GM19043 (cell line): ENCODE measurements at regions not wholly inside any gene's neighbourhood (a gene's known extent, or its start where the extent isn't known, plus 50 kb on each side); places are given as distances from the start of the nearest gene placed in this dataset.

Source experiments
- ATAC-seq: cut with Tn5 transposase; IDR thresholded peaks from one replicate; pipeline ENCODE4 v1.9.1; 2021; ENCODE audit warnings: low read depth; ENCODE audit not compliant: unreplicated experiment

DNA sequence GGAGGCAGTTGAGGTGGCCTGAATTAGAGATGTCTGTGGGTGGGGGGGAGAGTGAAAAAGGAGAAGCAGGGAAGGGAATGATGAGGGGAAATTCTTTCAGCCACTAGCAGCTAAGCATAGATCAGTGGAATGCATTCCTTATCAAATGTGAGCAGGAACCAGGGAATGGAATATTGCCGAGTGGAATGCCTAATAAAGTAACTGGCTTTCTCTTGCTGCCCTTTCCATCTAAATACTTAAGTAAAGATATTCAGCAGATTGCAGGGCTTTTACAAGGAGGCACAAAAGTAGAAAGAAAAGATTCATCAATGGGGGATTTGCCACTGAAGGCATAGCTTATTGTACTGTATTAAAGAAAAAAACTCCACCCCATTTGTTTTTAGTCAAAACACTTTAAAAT is 263.0 kb upstream of the RPS6KA3 start:
- no peak for ATAC-seq

DNA sequence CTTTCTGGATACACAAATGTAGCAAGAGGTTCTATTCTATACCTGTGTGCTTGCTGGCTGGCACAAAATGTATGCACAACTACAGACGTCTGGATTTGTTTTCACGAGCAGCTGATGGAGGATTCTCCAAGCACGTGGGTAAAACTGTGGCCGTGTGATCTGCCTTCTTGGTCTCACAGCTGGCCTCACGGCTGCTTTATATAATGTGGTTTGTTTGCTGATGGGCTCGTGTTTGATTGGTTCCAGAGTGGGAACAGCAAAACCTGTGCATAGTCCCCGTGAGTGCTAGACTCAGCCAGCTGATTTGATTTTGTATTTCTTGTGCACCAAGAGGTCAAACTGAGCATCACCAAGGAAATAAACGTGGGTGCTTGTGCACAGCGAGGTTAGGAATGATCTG is 262.6 kb upstream of the RPS6KA3 start:
- ATAC-seq, result no peak

DNA sequence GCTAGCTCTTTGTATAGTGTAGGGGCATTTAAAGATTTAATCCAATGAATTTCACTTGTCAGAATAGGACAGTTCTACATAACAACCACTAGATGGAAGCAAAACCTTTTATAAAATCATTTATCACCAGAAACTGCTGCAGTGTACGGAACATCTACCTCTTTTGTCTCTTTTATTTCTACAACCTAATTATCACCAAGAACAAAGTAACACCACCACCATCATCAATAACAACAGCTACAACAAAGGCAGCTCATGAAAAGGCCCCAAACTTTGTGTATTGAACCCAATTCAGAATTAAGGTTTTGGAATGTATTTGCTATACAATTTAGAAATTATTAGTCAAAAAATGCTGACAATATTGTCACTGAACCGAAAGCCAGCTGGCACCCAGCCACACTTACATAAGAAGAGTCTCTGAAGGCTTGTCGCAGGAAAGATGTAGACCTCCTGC is 260.9 kb upstream of the RPS6KA3 start:
- no peak for ATAC-seq

DNA sequence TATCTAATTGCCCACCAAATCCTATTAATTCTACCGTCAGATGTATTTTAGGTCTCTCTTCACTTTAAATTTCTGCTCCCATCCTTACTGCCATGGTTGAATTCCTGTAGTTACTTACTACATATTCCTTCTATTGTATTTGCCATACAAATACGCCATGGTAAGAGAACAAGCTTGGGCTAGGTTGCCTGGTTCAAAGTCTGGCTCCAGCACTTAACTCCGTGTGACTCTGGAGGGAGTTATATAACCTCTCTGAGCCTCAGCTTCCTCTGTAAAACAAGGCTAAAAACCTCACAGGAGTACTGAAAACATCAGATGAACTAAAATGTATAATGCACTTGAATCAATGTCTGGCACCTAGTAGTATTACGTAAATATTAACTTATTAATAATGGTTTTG is 260.3 kb upstream of the RPS6KA3 start:
- ATAC-seq, result no peak

DNA sequence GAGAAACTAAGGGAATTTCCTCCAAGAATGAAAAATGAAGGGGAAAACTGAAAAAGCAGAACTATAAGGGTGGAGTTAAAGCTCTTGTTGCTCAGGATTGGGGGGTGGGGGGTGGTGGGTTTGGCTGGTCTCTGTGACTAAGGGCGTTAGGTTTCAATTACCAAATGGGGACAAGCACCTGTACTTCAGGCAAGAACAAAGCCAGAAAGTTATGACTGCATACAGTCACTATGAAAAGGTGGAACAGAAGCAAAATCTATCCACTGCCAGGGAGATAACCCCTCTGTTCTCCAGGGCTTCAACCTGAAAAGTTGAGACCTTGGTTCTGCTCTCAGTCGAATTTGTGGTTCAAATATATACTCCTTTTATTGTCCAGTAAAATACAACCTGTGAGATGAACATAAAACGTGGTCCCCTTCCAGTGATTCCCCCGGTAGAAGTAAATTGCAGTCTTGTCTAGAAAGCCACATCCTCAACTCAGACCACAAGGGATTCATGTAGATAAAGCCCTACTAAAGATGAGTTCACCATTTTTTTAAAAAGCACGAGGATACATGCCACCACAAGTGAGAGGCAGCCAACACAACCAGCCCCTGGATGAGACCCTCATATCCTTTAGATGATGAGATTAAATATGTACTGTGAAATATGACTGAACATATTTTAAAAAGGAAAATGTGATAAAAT is 257.1 kb upstream of the RPS6KA3 start:
- peak; percentile 45 for ATAC-seq

DNA sequence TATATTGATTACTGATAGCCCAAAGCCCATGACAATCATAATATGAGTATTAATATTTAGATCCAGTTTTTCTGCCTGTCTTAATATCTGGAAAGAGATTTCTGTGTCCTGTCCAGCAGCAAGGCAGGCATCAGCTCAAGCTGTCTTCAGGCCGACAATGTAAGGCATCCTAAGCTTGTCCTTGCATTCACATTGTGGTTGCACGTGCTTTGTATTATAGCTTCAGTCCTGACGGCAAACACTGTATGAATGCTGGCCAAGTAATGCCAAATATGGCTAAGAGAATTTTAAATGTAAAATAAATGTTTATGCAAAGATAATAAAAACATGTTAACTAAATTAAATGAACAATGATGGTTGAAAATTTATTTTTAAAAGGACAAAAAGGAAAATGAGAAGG is 255.7 kb upstream of the RPS6KA3 start:
- ATAC-seq, result no peak

DNA sequence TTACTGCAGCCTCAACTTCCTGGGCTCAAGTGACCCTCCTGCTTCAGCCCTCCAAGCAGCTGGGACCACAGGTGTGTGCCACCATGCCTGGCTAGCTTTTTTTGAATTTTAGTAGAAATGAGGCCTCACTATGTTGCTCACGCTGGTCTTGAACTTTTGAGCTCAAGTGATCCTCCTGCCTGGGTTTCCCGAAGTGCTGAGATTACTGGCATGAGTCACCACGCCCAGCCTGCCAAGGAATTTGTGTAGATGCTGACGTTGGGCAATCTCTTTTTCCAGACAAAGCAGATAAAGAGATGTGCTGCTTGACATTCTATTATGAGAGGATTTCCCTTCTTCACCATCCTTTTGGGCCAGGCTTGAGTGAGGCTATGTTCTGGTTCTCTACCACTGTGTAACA is 254.5 kb upstream of the RPS6KA3 start:
- ATAC-seq, result no peak

DNA sequence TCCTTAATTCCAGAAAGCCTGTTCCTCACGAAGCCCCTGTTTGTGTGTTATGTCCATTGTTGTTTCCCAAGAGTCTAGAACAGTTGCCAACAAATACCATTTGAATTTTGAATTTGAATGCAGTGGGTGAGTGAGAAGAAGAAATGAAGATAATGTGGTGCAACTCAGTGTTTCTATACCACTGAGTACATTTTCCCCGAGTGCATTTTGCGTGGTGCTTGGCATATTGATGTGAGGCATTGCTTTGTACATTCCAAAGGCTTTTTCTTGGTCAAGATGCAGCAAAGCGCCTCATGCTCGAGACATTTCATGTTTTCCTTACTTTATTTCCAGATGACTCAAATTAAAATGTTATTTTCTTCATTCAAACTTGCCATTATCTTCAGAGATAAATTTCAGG is 253.1 kb upstream of the RPS6KA3 start:
- ATAC-seq, result no peak

DNA sequence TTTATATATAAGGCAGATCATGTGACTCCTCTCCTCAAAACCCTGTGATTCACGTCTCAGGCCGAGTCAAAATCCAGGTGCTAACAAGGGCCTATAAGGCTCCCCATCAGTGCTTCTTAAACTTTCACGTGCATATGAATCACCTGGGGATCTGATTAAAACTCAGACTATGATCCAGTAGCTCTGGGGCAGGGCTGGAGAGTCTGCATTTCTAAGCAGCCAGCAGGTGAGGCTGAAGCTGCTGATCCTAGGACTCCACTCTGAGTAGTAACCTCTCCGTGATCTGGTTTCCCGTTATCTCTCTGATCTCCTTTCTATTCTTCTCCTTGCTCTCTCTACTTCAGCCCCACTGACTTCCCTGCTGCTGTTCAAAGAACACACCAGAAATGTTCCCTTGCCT is 252.4 kb upstream of the RPS6KA3 start:
- no peak for ATAC-seq

DNA sequence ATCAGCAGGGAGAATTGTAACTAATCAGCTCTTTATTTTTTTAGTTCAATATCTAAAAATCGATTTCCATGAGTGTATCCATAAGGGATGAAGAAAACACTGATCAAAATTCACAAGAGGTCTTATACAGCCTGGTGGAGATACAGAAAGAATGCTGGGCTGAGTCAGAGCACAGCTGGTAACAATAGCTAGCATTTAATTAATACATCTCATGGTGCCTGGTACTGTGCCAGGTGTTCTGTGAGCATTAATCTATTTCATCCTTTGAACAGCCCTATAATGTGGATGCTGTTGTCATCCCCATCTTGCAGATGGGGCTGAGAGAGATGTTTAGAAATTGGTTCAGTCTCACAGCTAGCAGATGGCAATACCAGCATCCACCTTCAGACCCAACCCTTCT is 250.9 kb upstream of the RPS6KA3 start:
- no peak for ATAC-seq

DNA sequence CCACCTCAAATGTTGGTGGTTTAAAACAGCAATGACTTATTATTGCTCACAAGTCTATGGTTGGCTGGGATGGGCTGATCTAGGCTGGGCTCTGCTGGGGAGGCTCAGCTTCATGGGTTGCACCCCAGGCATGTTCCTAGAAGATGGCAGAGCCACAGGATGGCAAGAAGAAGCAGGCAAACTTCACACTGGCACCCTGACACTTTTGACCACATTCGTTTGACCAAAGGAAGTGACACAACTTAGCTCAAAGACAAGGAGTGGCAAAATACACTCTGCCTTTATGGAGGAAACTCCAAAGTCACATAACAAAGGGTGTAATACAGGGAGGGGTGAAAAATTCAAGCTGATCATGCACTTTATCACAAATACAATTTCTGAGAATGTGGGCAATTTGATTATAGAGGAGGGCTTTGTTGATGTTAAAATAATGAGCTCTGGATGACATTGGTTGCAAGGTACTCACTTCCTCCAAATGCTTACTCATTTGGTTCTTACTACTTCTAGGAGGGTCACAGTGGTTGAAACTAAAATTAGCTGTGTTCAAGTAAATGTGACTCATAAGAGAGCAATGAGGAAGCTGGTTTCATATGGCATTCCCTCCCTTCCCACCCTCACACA is 249.2 kb upstream of the RPS6KA3 start:
- ATAC-seq, result peak; percentile 98

DNA sequence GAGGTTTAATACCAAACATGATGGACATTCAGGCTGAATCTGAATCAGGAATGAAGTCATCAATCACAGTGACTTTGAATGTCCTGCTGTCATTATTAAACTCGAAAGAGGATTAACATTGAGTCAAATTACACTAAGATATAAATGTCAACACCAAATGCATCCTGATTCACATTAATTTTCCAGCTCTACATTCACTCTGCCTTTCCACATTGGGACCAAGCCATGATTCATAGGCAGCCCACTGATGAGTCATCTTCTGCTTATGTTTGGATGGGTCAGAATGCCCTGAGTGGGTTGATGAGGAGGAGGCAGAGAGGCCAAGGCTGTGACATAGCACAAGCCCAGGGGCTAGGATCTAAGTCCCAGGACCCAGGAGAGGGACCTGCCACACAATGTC is 247.6 kb upstream of the RPS6KA3 start:
- ATAC-seq, result no peak

DNA sequence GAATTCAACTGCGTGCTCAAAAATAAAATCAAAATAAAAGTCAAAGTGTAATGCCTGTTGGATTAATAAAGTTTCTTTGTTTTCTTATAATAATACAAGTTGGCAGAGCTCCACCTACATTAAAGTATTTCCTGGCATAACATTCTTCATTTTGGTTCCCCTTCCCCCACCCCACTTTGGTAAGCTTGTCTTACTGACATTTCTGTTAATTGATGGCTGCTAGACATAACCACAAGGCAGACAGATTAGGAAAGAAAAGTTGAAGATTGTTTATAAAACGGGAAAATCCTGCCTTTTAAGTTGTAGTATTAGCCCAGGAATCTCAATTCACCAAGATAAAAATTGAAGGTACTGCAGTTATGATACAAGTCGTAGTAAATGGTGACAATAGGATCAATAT is 246.5 kb upstream of the RPS6KA3 start:
- ATAC-seq, result no peak

DNA sequence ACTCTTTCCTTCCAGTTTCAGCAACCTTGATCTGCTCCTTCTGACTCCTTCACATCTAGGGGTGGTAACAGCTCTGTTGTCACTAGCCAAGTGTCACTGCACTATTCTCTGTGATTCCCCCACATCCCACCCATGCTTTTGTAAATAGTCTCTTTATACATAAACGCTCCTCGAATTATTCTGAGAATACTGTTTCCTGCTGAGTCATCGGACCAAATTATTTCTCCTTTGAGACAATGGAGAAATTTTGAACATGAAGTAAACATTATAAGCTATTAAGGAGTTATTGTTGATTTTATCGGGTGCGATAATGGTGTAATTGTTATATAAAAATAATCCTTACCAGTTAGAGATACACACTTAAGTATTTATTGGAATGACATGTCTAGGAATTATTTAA is 245.1 kb upstream of the RPS6KA3 start:
- no peak for ATAC-seq

DNA sequence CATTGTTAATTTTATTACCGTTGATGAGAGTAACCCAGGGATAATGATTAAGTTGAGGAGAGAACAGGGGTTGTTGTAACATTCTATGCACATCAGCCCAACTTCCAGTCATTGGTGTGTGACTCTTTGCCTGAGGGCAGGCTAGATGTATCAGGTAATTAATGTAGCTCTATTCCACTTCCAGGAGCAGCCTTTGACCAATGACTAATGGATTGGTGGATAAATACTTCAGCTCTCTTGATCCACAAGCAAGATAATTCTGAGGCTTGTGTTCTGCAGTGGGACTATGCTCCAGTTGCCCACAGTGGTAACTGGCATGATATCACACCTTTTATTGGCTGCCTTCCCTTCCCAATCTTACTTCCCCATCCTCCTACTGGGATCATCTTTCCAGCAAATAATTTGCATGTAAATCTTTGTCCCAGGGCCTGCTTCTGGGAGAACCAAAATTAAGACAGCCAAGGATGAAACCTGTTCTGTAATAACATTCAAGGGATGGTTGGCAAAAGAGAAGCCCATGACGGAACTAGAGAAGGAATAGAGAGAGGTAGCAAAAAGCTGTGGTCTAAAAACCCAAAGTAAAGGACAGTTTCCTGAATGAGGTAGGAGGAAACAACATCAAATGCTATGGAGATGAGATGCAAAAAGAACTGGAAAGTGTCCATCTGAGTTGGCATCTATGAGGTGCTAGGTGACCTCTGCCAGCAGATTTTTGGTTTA is 241.4 kb upstream of the RPS6KA3 start:
- no peak for ATAC-seq

DNA sequence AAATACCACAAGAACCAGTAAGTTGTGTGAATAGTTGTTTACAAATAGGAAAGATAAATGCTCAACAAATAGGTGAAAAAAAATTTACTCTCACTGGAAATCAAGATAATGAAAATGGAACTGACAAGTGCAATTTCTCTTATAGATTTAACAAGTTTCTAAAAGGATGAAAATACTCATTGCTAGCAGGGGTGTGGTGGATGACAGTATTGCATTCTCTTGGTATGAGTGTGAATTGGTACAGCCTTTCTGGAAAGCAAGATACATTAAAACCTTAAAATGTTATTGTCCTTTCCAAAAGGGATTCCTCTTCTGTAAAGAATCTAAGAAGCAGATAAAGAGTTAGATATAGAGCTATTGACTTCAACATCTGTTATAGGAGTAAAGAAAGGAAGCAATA is 240.0 kb upstream of the RPS6KA3 start:
- ATAC-seq, result no peak

DNA sequence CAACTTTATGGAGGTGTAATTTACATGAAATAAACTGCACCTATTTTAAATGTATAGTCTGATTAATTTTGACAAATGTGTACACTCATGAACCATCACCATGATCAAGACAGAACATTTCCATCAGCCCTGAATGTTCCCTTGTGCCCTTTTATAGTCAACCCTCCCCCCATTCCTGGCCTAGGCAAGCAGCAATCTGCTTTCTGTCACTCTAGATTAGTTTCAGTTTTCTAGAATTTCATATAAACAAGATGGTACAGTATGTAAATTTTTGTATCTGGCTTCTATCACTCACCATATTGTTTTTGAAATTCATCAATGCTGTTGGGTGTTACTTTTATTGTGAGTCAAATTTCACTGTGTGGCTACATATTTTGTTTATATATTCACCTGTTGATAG is 234.2 kb upstream of the RPS6KA3 start:
- ATAC-seq, result no peak

DNA sequence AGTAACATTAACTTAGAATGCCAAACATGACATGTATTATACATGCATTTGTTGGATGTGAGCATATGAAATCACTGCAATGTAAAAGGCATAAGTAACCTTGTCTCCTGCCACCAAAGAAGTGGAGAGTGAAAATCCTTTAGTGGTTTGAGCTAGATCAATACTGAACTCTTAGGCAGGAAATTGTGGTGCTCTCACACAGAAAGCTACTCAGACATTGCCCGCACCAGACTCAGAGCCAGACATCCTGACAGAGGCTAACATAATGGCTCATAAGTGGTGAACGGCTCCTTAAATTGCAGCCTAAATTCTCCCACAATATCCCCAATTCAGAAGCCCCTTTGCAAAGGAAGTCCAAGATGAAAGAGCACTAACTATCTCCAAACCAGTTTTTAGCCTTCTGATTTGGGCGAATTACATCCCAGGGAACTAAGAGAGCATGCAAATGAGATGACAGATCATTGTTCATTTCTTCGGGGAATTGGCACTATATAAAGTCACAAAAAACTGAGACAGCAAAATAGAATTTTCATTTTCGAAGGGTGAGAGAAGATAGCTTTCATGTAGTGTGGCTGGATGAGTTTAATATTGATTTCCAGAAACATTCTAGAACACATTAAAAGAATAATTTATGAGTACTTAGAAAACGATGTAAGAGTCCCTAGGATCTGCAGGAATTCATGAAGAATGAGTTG is 233.6 kb upstream of the RPS6KA3 start:
- ATAC-seq, result no peak

DNA sequence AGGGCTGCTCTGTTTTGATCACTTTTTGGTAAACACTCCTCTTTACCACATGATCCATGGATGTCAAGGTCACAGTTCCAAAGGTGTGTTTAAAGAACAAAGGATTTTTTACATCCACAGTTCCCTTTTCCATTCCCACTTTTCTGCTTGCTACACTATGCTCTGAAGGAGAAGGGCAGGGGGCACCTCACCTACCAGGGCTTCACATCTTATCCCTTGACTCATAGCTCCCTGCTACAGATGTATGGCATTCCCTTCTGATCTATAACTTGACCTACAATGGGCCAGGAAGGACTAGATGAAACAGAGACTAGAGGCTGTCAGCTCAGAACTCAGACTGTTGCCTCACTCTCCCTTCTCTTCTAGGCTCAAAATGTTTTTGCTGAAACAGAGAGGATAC is 233.1 kb upstream of the RPS6KA3 start:
- no peak for ATAC-seq

DNA sequence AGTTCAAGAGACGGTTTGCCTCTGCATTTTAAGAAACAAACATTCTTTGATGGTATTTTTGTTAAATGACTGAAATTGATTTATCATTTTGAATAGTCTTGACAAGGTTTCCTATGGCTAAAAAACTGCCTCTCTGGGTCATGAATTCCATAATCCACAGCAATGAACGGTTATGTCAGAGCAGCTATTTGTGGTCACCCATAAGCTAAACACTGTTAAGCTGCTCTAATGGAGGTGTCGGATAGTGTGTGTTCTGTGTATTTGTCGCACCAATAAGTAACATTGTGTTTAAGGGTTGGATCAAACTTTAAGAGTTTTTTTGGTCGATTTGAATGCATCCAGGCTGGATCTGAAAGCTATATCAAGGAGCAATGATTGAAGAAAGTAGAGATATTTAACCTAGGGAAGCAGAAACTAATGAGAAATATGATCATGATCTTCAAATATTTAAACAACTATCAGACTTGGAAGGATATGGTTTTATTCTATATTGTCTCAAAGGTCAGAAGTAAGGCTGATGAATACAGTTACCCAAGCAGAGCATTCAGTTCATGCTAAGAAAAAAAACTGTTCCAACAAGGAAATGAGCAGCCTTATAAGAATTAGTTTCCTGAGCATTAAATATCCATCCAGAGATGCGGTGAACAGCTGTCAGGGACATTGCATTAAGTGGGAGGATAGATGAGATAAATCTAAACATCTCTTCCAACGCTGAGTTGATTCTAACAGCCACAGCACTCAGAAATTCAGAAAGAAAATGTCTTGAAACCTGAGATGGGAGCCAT is 232.3 kb upstream of the RPS6KA3 start:
- ATAC-seq, result no peak

DNA sequence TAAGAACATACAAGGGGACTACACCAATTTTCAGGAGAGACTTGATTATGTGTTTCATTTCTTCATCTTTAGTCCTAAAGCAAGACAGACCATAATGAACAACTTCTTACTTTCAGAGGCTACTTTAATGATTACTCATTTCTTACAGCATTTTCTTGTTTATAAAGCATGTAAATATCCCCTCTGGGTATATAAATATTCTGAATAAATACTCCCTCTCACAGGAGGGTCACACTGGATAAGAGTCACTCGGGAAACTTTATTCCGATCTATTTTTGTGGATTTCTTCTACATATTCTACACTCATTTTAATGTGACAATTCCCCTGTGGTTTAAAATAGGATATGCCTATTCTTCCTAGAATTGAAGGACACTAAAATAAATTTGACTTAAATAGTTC is 228.9 kb upstream of the RPS6KA3 start:
- ATAC-seq, result no peak
